Neural progenitor cell (in vitro differentiated cells): ENCODE measurements at regions not wholly inside any gene's neighbourhood (a gene's known extent, or its start where the extent isn't known, plus 50 kb on each side); places are given as distances from the start of the nearest gene placed in this dataset.

ENCODE experiments used
- DNase-seq: peaks from one replicate; pipeline ENCODE4 v3.0.0-alpha.2; 2016; ENCODE audit warnings: low spot score
- H2AFZ ChIP-seq: fragments of 200-600 bp; sonication (generic); replicated peaks from 2 replicates; pipeline ENCODE4 v1.6.1; 2016; ENCODE audit warnings: antibody characterized with exemption
- H3F3A ChIP-seq: fragments of 200-600 bp; sonication (generic); 2 replicates; pipeline ENCODE4 v1.6.1; 2016; ENCODE audit warnings: antibody characterized with exemption, low read depth
- H3K27ac ChIP-seq: fragments of 200-600 bp; sonication (generic); 2 replicates; pipeline ENCODE4 v1.5.1; 2016; ENCODE audit warnings: mild to moderate bottlenecking
- H3K27me3 ChIP-seq: fragments of 200-600 bp; sonication (generic); 2 replicates; pipeline ENCODE4 v1.6.1; 2016; ENCODE audit warnings: mild to moderate bottlenecking, moderate library complexity
- H3K36me3 ChIP-seq: fragments of 200-600 bp; sonication (generic); 2 replicates; pipeline ENCODE4 v1.5.1; 2016
- H3K4me1 ChIP-seq: fragments of 200-600 bp; sonication (generic); 2 replicates; pipeline ENCODE4 v1.6.1; 2016; ENCODE audit warnings: mixed run types
- H3K4me2 ChIP-seq: fragments of 200-600 bp; sonication (generic); 2 replicates; pipeline ENCODE4 v1.6.1; 2016
- H3K4me3 ChIP-seq: fragments of 200-600 bp; sonication (generic); 2 replicates; pipeline ENCODE4 v1.5.1; 2016
- H3K79me2 ChIP-seq: fragments of 200-600 bp; sonication (generic); 2 replicates; pipeline ENCODE4 v1.6.1; 2016; ENCODE audit warnings: low read depth
- H3K9ac ChIP-seq: fragments of 200-600 bp; sonication (generic); 2 replicates; pipeline ENCODE4 v1.6.1; 2016
- H3K9me3 ChIP-seq: fragments of 200-600 bp; sonication (generic); 2 replicates; pipeline ENCODE4 v1.5.1; 2016; ENCODE audit warnings: low read depth
- H4K20me1 ChIP-seq: fragments of 200-600 bp; sonication (generic); 2 replicates; pipeline ENCODE4 v1.6.1; 2016; ENCODE audit warnings: low read depth
- H3K27ac Mint-ChIP-seq: 3 replicates; pipeline ENCODE4 v1.8.0; 2021; ENCODE audit warnings: mixed read lengths
- H3K27me3 Mint-ChIP-seq: 2 replicates; pipeline ENCODE4 v1.8.0; 2022; ENCODE audit warnings: low read depth, mild to moderate bottlenecking, inconsistent platforms, moderate library complexity, mixed read lengths; ENCODE audit not compliant: insufficient read depth
- H3K36me3 Mint-ChIP-seq: 3 replicates; pipeline ENCODE4 v1.8.0; 2021; ENCODE audit warnings: mixed read lengths
- H3K4me1 Mint-ChIP-seq: 3 replicates; pipeline ENCODE4 v1.8.0; 2021; ENCODE audit warnings: mixed read lengths
- H3K4me3 Mint-ChIP-seq: 3 replicates; pipeline ENCODE4 v1.8.0; 2021; ENCODE audit warnings: mild to moderate bottlenecking, moderate library complexity, mixed read lengths
- H3K9me3 Mint-ChIP-seq: 3 replicates; pipeline ENCODE4 v1.8.0; 2020; ENCODE audit warnings: mixed read lengths
- EZH2 ChIP-seq: fragments of 200-600 bp; sonication (generic); IDR thresholded peaks from 2 replicates; pipeline ENCODE4 v1.6.1; 2017; ENCODE audit warnings: antibody characterized with exemption, mild to moderate bottlenecking, moderate library complexity
- EZH2phosphoT487 ChIP-seq: fragments of 200-600 bp; sonication (generic); IDR thresholded peaks from 2 replicates; pipeline ENCODE4 v1.6.1; 2017; ENCODE audit warnings: antibody characterized with exemption
- TF ChIP-seq, protein P1 (sequence below): fragments of 200-600 bp; sonication (generic); IDR thresholded peaks from 2 replicates; pipeline ENCODE4 v1.5.1; 2017; ENCODE audit warnings: antibody characterized with exemption, mild to moderate bottlenecking

DNA sequence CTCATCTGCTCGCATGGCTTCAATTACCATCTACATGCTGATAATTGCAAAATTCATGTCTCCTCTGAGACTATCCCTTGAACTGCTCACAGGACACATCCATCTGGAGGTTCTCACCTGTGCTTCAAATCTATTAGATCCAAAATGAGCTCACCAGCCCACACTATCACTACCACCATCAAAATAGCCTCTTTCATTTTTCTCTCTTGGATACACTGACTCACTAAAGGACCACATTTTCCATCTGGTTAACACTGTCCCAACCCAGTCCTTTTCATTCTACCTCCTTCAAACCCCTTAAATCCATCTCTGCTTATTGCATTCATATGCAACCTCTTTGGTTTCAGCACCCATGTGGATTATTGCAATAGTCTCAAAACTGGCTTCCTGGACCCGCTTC, 497.6 kb downstream of the MID1IP1 start:
- H2AFZ ChIP-seq, result no peak overlapping the region
- H3K4me3 ChIP-seq, result no peak overlapping the region
- DNase-seq, result no peak
- Mint-ChIP-seq H3K36me3 (no peaks in the 10 kb centered on the region), H3K27ac (no peak overlapping the region), H3K9me3 (peaks cover 13% of the 10 kb centered on the region), H3K4me3 (no peak overlapping the region), H3K4me1 (no peaks in the 10 kb centered on the region), H3K27me3 (peaks cover 7% of the 10 kb centered on the region)
- no peak overlapping the region for H3K27ac ChIP-seq
- TF ChIP-seq, protein P1, sequence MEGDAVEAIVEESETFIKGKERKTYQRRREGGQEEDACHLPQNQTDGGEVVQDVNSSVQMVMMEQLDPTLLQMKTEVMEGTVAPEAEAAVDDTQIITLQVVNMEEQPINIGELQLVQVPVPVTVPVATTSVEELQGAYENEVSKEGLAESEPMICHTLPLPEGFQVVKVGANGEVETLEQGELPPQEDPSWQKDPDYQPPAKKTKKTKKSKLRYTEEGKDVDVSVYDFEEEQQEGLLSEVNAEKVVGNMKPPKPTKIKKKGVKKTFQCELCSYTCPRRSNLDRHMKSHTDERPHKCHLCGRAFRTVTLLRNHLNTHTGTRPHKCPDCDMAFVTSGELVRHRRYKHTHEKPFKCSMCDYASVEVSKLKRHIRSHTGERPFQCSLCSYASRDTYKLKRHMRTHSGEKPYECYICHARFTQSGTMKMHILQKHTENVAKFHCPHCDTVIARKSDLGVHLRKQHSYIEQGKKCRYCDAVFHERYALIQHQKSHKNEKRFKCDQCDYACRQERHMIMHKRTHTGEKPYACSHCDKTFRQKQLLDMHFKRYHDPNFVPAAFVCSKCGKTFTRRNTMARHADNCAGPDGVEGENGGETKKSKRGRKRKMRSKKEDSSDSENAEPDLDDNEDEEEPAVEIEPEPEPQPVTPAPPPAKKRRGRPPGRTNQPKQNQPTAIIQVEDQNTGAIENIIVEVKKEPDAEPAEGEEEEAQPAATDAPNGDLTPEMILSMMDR, result no peak
- TF ChIP-seq EZH2 (no peak), EZH2phosphoT487 (no peak)
- H3K27me3 ChIP-seq, result no peaks in the 10 kb centered on the region
- no peak overlapping the region for H3K9ac ChIP-seq
- H3F3A ChIP-seq, result no peaks in the 10 kb centered on the region
- no peaks in the 10 kb centered on the region for H4K20me1 ChIP-seq
- H3K4me2 ChIP-seq, result no peak overlapping the region
- H3K36me3 ChIP-seq, result no peaks in the 10 kb centered on the region
- H3K9me3 ChIP-seq, result peaks cover 4% of the 10 kb centered on the region
- no peaks in the 10 kb centered on the region for H3K79me2 ChIP-seq
- H3K4me1 ChIP-seq, result no peaks in the 10 kb centered on the region

DNA sequence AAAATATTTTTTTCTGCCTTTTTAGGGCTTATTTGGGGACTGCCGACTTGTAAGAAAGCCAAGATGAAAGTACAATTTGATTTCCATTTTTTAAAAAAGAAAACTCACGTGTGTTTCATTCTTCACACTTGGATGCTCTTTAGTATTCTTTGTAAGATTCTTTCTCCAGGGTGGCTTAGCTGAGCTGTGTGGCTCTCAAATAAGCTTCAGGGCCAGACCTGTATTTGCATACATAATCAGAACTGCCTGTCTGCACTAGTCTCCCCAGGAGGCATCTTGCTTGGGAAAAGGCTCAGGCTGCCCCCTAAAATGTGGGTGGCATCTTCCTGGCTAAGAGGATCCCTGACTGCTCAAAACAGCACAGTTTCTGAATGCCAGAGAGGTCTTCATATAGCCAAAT, 498.4 kb downstream of the MID1IP1 start:
- Mint-ChIP-seq H3K9me3 (peaks cover 16% of the 10 kb centered on the region), H3K27ac (no peak overlapping the region), H3K27me3 (peaks cover 7% of the 10 kb centered on the region), H3K4me3 (no peak overlapping the region), H3K36me3 (no peaks in the 10 kb centered on the region), H3K4me1 (no peaks in the 10 kb centered on the region)
- TF ChIP-seq EZH2phosphoT487 (no peak), EZH2 (no peak)
- TF ChIP-seq, protein P1, result no peak
- H3K79me2 ChIP-seq, result no peaks in the 10 kb centered on the region
- H3K27ac ChIP-seq, result no peak overlapping the region
- DNase-seq, result no peak
- H2AFZ ChIP-seq, result no peak overlapping the region
- no peaks in the 10 kb centered on the region for H3K27me3 ChIP-seq
- no peaks in the 10 kb centered on the region for H4K20me1 ChIP-seq
- H3K9me3 ChIP-seq, result peaks cover 4% of the 10 kb centered on the region
- H3K4me2 ChIP-seq, result no peak overlapping the region
- H3K9ac ChIP-seq, result no peak overlapping the region
- no peak overlapping the region for H3K4me3 ChIP-seq
- H3K4me1 ChIP-seq, result no peaks in the 10 kb centered on the region
- H3K36me3 ChIP-seq, result no peaks in the 10 kb centered on the region
- H3F3A ChIP-seq, result no peaks in the 10 kb centered on the region

DNA sequence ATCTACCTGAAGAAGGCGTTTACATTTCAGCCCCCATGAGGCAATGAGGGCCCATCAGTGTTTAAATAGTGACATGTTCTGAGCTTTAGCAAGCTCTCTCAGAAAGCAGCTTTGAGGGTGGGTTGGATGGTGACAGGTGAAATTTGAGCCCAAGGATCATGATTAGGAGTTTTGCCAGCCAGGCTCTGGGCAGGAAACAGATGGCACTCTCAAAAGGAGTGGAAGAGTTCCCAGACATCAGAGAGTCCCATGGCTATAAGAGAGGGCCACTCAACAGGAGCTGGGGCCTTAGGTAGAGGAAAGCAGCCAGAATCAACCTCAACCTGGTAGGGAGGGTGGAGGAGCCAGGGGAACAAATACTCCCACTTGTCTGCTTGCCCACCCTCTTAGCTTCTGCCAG, 499.8 kb downstream of the MID1IP1 start:
- Histone ChIP-seq H3K27me3 (no peaks in the 10 kb centered on the region), H3K9ac (no peak overlapping the region), H3K4me1 (no peaks in the 10 kb centered on the region), H3K79me2 (no peaks in the 10 kb centered on the region), H4K20me1 (no peaks in the 10 kb centered on the region), H3K4me2 (no peak overlapping the region), H2AFZ (no peak overlapping the region), H3K27ac (no peak overlapping the region), H3K9me3 (peaks cover 4% of the 10 kb centered on the region), H3F3A (no peaks in the 10 kb centered on the region), H3K36me3 (no peaks in the 10 kb centered on the region), H3K4me3 (no peak overlapping the region)
- H3K36me3 Mint-ChIP-seq, result no peaks in the 10 kb centered on the region
- H3K4me3 Mint-ChIP-seq, result no peak overlapping the region
- H3K9me3 Mint-ChIP-seq, result peaks cover 15% of the 10 kb centered on the region
- TF ChIP-seq EZH2phosphoT487, result no peak
- no peak for DNase-seq
- peaks cover 7% of the 10 kb centered on the region for H3K27me3 Mint-ChIP-seq
- no peak overlapping the region for H3K27ac Mint-ChIP-seq
- H3K4me1 Mint-ChIP-seq, result no peaks in the 10 kb centered on the region

DNA sequence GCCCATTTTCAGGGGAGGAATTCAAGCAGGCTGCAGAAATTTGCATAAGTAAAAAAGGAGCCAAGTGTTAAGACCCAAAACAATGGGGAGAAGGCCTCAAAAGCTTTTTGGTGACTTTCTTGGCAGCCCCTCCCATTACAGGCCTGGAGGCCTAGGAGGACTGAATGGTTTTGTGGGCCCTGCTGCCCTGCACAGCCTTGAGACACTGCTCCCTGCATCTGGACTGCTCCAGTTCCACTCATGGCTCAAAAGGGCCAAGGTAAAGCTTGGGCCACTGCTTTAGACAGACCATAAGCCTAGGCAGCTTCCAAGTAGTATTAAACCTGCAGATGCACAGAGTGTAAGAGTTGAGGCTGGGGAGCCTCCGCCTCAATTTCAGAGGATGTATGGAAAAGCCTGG, 501.6 kb downstream of the MID1IP1 start:
- Mint-ChIP-seq H3K36me3 (no peaks in the 10 kb centered on the region), H3K27me3 (peaks cover 8% of the 10 kb centered on the region), H3K27ac (no peak overlapping the region), H3K4me1 (no peaks in the 10 kb centered on the region), H3K4me3 (no peak overlapping the region), H3K9me3 (peaks cover 18% of the 10 kb centered on the region)
- H4K20me1 ChIP-seq, result no peaks in the 10 kb centered on the region
- H3K36me3 ChIP-seq, result no peaks in the 10 kb centered on the region
- H3K79me2 ChIP-seq, result no peaks in the 10 kb centered on the region
- no peaks in the 10 kb centered on the region for H3F3A ChIP-seq
- no peak for DNase-seq
- peaks cover 4% of the 10 kb centered on the region for H3K9me3 ChIP-seq
- no peak for TF ChIP-seq EZH2phosphoT487
- TF ChIP-seq, protein P1, result no peak
- TF ChIP-seq EZH2, result no peak
- H3K27ac ChIP-seq, result no peak overlapping the region
- no peak overlapping the region for H2AFZ ChIP-seq
- no peak overlapping the region for H3K4me2 ChIP-seq
- no peaks in the 10 kb centered on the region for H3K4me1 ChIP-seq
- H3K27me3 ChIP-seq, result no peaks in the 10 kb centered on the region
- no peak overlapping the region for H3K9ac ChIP-seq
- H3K4me3 ChIP-seq, result no peak overlapping the region
